ENCODE measurements at regions not wholly inside any gene's neighbourhood (a gene's known extent, or its start where the extent isn't known, plus 50 kb on each side); places are given as distances from the start of the nearest gene placed in this dataset.

DNA sequence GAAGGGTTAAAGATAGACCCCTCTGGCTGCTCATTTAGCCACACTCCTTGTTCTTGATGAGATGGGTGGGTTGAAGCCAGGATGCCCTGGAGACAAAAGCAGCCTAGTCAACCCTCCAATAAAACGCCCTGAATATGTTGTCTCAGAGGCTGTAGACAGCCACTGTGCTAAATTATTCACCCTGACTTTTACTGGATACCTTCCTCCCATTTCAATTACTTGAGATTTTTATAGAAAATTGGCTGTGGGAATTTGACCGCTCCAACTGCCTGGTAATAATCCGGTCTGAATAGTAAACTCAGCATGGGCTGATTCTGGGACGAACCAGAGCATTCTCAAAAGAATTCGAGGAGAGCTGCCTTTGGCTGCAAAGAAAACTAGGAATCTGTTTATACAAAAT lies 104.2 kb downstream of the SNX18 start:
- TF ChIP-seq CTCF (conservative IDR thresholded peaks at IDR 0.05): no peak
- TF ChIP-seq ZFX (IDR thresholded peaks at IDR 0.05): no peak
